HCT116 (cell line): ENCODE measurements at regions not wholly inside any gene's neighbourhood (a gene's known extent, or its start where the extent isn't known, plus 50 kb on each side); places are given as distances from the start of the nearest gene placed in this dataset.

Experiments
- ATAC-seq: fragments of 200-7000 bp; cut with Tn5 transposase; 2 replicates; pipeline ENCODE4 v1.9.1; 2020; ENCODE audit warnings: mild to moderate bottlenecking, moderate library complexity
- BruUV-seq: library from RNA; stranded (reverse); fragments of 400-500 nt; replicated peaks from 2 replicates; lab custom pipeline; 2021; lab: Mats Ljungman, UMichigan
- CTCF ChIA-PET: fragments of 300-600 bp; sonication (Branson Sonifier 250); formaldehyde crosslinking; loops from one replicate; lab custom pipeline; 2021; ENCODE audit warnings: antibody characterized with exemption; lab: Charles Lee
- POLR2A ChIA-PET: fragments of 300-600, 350-600 bp; sonication (Branson Sonifier 250); formaldehyde crosslinking; loops from one replicate; lab custom pipeline; 2021; ENCODE audit warnings: antibody characterized with exemption; lab: Charles Lee
- RAD21 ChIA-PET, 2 experiments: fragments of 300-600 bp; sonication (Branson Sonifier 250); formaldehyde crosslinking; loops; one replicate each; lab custom pipeline; 2023; ENCODE audit warnings: low total read pairs in 2 of 2; ENCODE audit not compliant: uncharacterized antibody in 2 of 2, unreplicated experiment in 2 of 2, low non-redundant PET in 1 of 2; lab: Charles Lee
- DNase-seq: peaks from one replicate; pipeline ENCODE4 v3.0.0-alpha.2; 2010; ENCODE audit warnings: low read depth, low spot score
- H2AFZ ChIP-seq: fragments of 200-600 bp; shearing (Covaris generic), sonication (generic); 2 replicates; pipeline ENCODE4 v1.6.1; 2017; ENCODE audit warnings: low read depth, mixed run types, mixed read lengths, antibody characterized with exemption, low read length; ENCODE audit not compliant: poor library complexity, severe bottlenecking
- H3K27ac ChIP-seq: 2 replicates; pipeline ENCODE4 v1.5.1; 2012; ENCODE audit warnings: low read depth, low read length
- H3K27me3 ChIP-seq: fragments of 200-600 bp; sonication (generic); 2 replicates; pipeline ENCODE4 v1.6.1; 2016; ENCODE audit warnings: mixed run types, low read length, mixed read lengths; ENCODE audit not compliant: insufficient read depth
- H3K36me3 ChIP-seq, 2 experiments: fragments of 200-500 bp in 1 of 2; fragments of 200-600 bp in 1 of 2; sonication (Bioruptor generic) in 1 of 2; sonication (generic) in 1 of 2; 2 replicates each; pipeline versions ENCODE4 v1.5.1 to v1.6.1; 2014 to 2016; ENCODE audit warnings: low read length in 2 of 2, inconsistent platforms in 1 of 2, mixed read lengths in 1 of 2, mixed run types in 1 of 2; ENCODE audit not compliant: insufficient read depth in 2 of 2, control insufficient read depth in 1 of 2
- H3K4me1 ChIP-seq, 2 experiments: fragments of 200-600 bp in 1 of 2; sonication (generic) in 1 of 2; 2 replicates each; pipeline versions ENCODE4 v1.5.1 to v1.6.1; 2012 to 2017; ENCODE audit warnings: low read length in 2 of 2, inconsistent platforms in 1 of 2, mild to moderate bottlenecking in 1 of 2, mixed read lengths in 1 of 2, mixed run types in 1 of 2, moderate library complexity in 1 of 2; ENCODE audit not compliant: insufficient read depth in 2 of 2, control insufficient read depth in 1 of 2
- H3K4me2 ChIP-seq: fragments of 200-600 bp; sonication (generic); 2 replicates; pipeline ENCODE4 v1.6.1; 2017; ENCODE audit warnings: mixed run types, low read length, mixed read lengths
- H3K4me3 ChIP-seq, 2 experiments: fragments of 200-600 bp in 1 of 2; sonication (generic) in 1 of 2; replicated peaks in 1 of 2; 2 replicates each; pipeline ENCODE4 v1.5.1; 2011 to 2016; ENCODE audit warnings: low read length in 2 of 2, control low read depth in 1 of 2, low read depth in 1 of 2, mild to moderate bottlenecking in 1 of 2, mixed read lengths in 1 of 2, mixed run types in 1 of 2
- H3K79me2 ChIP-seq: fragments of 200-600 bp; sonication (generic); 2 replicates; pipeline ENCODE4 v1.6.1; 2017; ENCODE audit warnings: mild to moderate bottlenecking, mixed run types, low read length, moderate library complexity, mixed read lengths; ENCODE audit not compliant: insufficient read depth
- H3K9ac ChIP-seq: fragments of 200-600 bp; sonication (generic); 2 replicates; pipeline ENCODE4 v1.6.1; 2016; ENCODE audit warnings: low read length, mixed read lengths
- H3K9me2 ChIP-seq: fragments of 200-600 bp; sonication (generic), shearing (Covaris generic); 2 replicates; pipeline ENCODE4 v1.6.1; 2017; ENCODE audit warnings: mixed run types, mild to moderate bottlenecking, moderate library complexity; ENCODE audit not compliant: insufficient read depth
- H3K9me3 ChIP-seq, 2 experiments: fragments of 200-500 bp in 1 of 2; fragments of 200-600 bp in 1 of 2; sonication (Bioruptor generic) in 1 of 2; sonication (generic) in 1 of 2; 2 replicates each; pipeline ENCODE4 v1.6.1; 2014 to 2017; ENCODE audit warnings: low read length in 2 of 2, mixed read lengths in 2 of 2, inconsistent platforms in 1 of 2, low read depth in 1 of 2, mild to moderate bottlenecking in 1 of 2, mixed run types in 1 of 2, moderate library complexity in 1 of 2; ENCODE audit not compliant: control insufficient read depth in 1 of 2, insufficient read depth in 1 of 2
- H4K20me1 ChIP-seq: fragments of 200-600 bp; sonication (generic), shearing (Covaris generic); 2 replicates; pipeline ENCODE4 v1.6.1; 2017; ENCODE audit warnings: mixed run types, mild to moderate bottlenecking, moderate library complexity; ENCODE audit not compliant: insufficient read depth
- CBX3 ChIP-seq: IDR thresholded peaks from 2 replicates; pipeline ENCODE4 v1.6.1; 2012; ENCODE audit warnings: low read depth
- CEBPB ChIP-seq: IDR thresholded peaks from 2 replicates; pipeline ENCODE4 v1.6.1; 2012; ENCODE audit warnings: low read depth
- EGR1 ChIP-seq: IDR thresholded peaks from 2 replicates; pipeline ENCODE4 v1.6.1; 2012; ENCODE audit warnings: low read depth
- ELF1 ChIP-seq: IDR thresholded peaks from 2 replicates; pipeline ENCODE4 v1.6.1; 2012; ENCODE audit warnings: low read depth, borderline replicate concordance
- EZH2 ChIP-seq: fragments of 200-600 bp; sonication (generic); IDR thresholded peaks from 2 replicates; pipeline ENCODE4 v1.6.1; 2017; ENCODE audit warnings: antibody characterized with exemption, mixed run types
- EZH2phosphoT487 ChIP-seq: fragments of 200-600 bp; IDR thresholded peaks from 2 replicates; pipeline ENCODE4 v1.6.1; 2018; ENCODE audit warnings: antibody characterized with exemption, borderline replicate concordance
- FOSL1 ChIP-seq: IDR thresholded peaks from 2 replicates; pipeline ENCODE4 v1.6.1; 2012; ENCODE audit warnings: low read depth
- JUND ChIP-seq: IDR thresholded peaks from 2 replicates; pipeline ENCODE4 v1.6.1; 2012
- POLR2A ChIP-seq: IDR thresholded peaks from 2 replicates; pipeline ENCODE4 v1.7.0; 2011; ENCODE audit warnings: borderline replicate concordance; ENCODE audit not compliant: insufficient read depth, insufficient read length; ENCODE audit errors: extremely low read depth
- POLR2AphosphoS5 ChIP-seq: IDR thresholded peaks from 2 replicates; pipeline ENCODE4 v1.6.1; 2011; ENCODE audit warnings: mild to moderate bottlenecking, low read depth, low read length, moderate library complexity
- RAD21 ChIP-seq: IDR thresholded peaks from 2 replicates; pipeline ENCODE4 v1.6.1; 2012; ENCODE audit warnings: low read depth, mild to moderate bottlenecking
- SIN3A ChIP-seq: IDR thresholded peaks from 2 replicates; pipeline ENCODE4 v1.6.1; 2012; ENCODE audit warnings: low read depth
- SP1 ChIP-seq: IDR thresholded peaks from 2 replicates; pipeline ENCODE4 v1.6.1; 2012; ENCODE audit warnings: low read depth
- TCF7L2 ChIP-seq: IDR thresholded peaks from 2 replicates; pipeline ENCODE4 v1.7.0; 2011; ENCODE audit warnings: borderline replicate concordance, inconsistent platforms; ENCODE audit not compliant: insufficient read depth, insufficient read length; ENCODE audit errors: extremely low read depth
- YY1 ChIP-seq: IDR thresholded peaks from 2 replicates; pipeline ENCODE4 v1.6.1; 2011; ENCODE audit warnings: low read length, low read depth, moderate library complexity, mild to moderate bottlenecking; ENCODE audit not compliant: insufficient replicate concordance; ENCODE audit errors: extremely low read depth
- ZFX ChIP-seq: fragments of 450-650 bp; IDR thresholded peaks from 2 replicates; pipeline ENCODE4 v1.6.1; 2017
- ZNF274 ChIP-seq: fragments of 200-500 bp; sonication (Bioruptor generic); IDR thresholded peaks from 2 replicates; pipeline ENCODE4 v1.6.1; 2014; ENCODE audit warnings: mild to moderate bottlenecking, low read depth, low read length, inconsistent platforms
- intact Hi-C: fragments of 100-400 bp; cut with micrococcal nuclease; formaldehyde crosslinking; loops from 2 replicates; pipeline ENCODE4 v1.10.0; 2022
- TF ChIP-seq, protein P1 (sequence below): IDR thresholded peaks from 2 replicates; pipeline ENCODE4 v1.6.1; 2011; ENCODE audit warnings: mild to moderate bottlenecking, low read length, moderate library complexity; ENCODE audit not compliant: insufficient replicate concordance; ENCODE audit errors: extremely low read depth
- TF ChIP-seq, protein P2 (sequence below): IDR thresholded peaks from 2 replicates; pipeline ENCODE4 v1.6.1; 2012
- TF ChIP-seq, protein P3 (sequence below), 3 experiments: fragments of 200-600 bp in 1 of 3; sonication (generic) in 1 of 3; IDR thresholded peaks in 2 of 3; conservative IDR thresholded peaks in 1 of 3; 2 replicates each; pipeline ENCODE4 v1.5.1; 2012 to 2017; ENCODE audit warnings: low read depth in 2 of 3, low read length in 2 of 3, antibody characterized with exemption in 1 of 3, borderline replicate concordance in 1 of 3, control low read depth in 1 of 3, mild to moderate bottlenecking in 1 of 3, mixed read lengths in 1 of 3, mixed run types in 1 of 3, moderate library complexity in 1 of 3; ENCODE audit not compliant: insufficient read depth in 1 of 3

DNA sequence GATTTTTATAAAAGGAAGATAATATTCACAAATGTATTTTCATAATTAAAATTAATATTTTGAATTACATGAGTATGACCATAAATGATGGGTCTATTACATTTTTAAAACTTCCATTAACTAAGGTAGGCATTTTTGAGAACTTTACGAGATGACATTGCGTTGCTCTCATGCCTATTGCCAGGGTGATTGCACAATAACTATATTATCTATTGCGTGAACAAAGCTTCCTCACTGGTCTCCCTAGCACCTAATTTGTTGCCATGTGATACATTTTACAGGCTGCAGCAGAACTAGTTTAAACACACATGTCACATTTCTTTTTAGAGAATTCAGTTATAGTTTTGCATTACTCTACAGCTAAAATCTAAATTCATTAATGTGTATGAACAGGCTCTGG lies 289.7 kb upstream of the GRID2 start (continued):
- TF ChIP-seq TCF7L2: no peak
- TF ChIP-seq POLR2AphosphoS5: no peak
- TF ChIP-seq POLR2A: no peak
- TF ChIP-seq, all 23 proteins: peak for 0

DNA sequence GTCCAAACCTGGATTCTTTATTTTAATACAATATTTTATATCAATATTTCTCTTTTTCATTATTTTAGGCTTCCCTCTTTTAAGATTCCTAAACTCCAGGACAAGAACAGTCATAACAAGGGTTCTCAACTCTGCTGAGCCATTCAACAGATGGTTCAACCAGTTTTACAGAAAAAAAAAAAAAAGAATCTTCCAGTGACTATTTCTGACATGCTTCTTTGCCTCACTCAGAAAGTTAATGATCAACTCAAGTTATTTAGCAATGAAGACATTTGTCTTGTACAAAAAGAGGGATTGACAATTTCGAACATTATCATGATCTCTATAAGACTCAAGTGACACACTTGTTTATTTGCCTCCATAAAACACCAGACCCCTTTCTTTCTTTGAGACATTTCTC lies 282.6 kb upstream of the GRID2 start:
- Histone ChIP-seq H3K9me2 (no peaks in the 10 kb centered on the region), H3K79me2 (no peaks in the 10 kb centered on the region), H3K36me3 (no peaks in the 10 kb centered on the region), H3K27ac (no peak overlapping the region), H3K9me3 (no peaks in the 10 kb centered on the region), H3K9ac (no peak overlapping the region), H3K4me3 (no peak overlapping the region), H3K27me3 (no peaks in the 10 kb centered on the region), H3K4me1 (no peaks in the 10 kb centered on the region), H3K4me2 (no peak overlapping the region), H2AFZ (no peak overlapping the region), H4K20me1 (no peaks in the 10 kb centered on the region)
- no TSS peak for BruUV-seq
- ChIA-PET CTCF (no interaction called here), POLR2A (no interaction called here), RAD21 (no interaction called here)
- TF ChIP-seq ELF1 (no peak), YY1 (no peak), ZFX (no peak), JUND (no peak), FOSL1 (no peak), POLR2AphosphoS5 (no peak), CEBPB (no peak), RAD21 (no peak), EZH2phosphoT487 (no peak), SP1 (no peak), POLR2A (no peak), EZH2 (no peak), CBX3 (no peak), ZNF274 (no peak), EGR1 (no peak), SIN3A (no peak), TCF7L2 (no peak)
- TF ChIP-seq, protein P1, sequence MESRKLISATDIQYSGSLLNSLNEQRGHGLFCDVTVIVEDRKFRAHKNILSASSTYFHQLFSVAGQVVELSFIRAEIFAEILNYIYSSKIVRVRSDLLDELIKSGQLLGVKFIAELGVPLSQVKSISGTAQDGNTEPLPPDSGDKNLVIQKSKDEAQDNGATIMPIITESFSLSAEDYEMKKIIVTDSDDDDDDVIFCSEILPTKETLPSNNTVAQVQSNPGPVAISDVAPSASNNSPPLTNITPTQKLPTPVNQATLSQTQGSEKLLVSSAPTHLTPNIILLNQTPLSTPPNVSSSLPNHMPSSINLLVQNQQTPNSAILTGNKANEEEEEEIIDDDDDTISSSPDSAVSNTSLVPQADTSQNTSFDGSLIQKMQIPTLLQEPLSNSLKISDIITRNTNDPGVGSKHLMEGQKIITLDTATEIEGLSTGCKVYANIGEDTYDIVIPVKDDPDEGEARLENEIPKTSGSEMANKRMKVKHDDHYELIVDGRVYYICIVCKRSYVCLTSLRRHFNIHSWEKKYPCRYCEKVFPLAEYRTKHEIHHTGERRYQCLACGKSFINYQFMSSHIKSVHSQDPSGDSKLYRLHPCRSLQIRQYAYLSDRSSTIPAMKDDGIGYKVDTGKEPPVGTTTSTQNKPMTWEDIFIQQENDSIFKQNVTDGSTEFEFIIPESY: no peak
- TF ChIP-seq, protein P2, sequence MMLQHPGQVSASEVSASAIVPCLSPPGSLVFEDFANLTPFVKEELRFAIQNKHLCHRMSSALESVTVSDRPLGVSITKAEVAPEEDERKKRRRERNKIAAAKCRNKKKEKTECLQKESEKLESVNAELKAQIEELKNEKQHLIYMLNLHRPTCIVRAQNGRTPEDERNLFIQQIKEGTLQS: no peak
- TF ChIP-seq, protein P3, sequence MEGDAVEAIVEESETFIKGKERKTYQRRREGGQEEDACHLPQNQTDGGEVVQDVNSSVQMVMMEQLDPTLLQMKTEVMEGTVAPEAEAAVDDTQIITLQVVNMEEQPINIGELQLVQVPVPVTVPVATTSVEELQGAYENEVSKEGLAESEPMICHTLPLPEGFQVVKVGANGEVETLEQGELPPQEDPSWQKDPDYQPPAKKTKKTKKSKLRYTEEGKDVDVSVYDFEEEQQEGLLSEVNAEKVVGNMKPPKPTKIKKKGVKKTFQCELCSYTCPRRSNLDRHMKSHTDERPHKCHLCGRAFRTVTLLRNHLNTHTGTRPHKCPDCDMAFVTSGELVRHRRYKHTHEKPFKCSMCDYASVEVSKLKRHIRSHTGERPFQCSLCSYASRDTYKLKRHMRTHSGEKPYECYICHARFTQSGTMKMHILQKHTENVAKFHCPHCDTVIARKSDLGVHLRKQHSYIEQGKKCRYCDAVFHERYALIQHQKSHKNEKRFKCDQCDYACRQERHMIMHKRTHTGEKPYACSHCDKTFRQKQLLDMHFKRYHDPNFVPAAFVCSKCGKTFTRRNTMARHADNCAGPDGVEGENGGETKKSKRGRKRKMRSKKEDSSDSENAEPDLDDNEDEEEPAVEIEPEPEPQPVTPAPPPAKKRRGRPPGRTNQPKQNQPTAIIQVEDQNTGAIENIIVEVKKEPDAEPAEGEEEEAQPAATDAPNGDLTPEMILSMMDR (IDR thresholded peaks at IDR 0.05 in 2 of 3, conservative IDR thresholded peaks at IDR 0.05 in 1 of 3; ENCODE audit: borderline replicate concordance in 1 of 3, insufficient read depth in 1 of 3, low read depth in 2 of 3, low read length in 2 of 3): no peak
- ATAC-seq (no peak), DNase-seq (no peak)
- intact Hi-C loops: no loop called here
